ACHN (cell line): ENCODE measurements at regions not wholly inside any gene's neighbourhood (a gene's known extent, or its start where the extent isn't known, plus 50 kb on each side); places are given as distances from the start of the nearest gene placed in this dataset.
A peak's percentile ranks its signal among the peaks of the same experiment; 100 is the strongest.

ENCODE experiments used
- DNase-seq: peaks from one replicate; pipeline ENCODE4 v3.0.0-alpha.2; 2015
- in situ Hi-C: cut with HindIII; loops from 2 replicates; pipeline ENCODE4 v1.10.0; 2017; ENCODE audit warnings: low sequenced_read_pairs, low pct_ligation_motif_present, low pct_unique_long_range_greater_than_20kb

GRCh38 chr1:157193702-157194391 is 55.7 kb upstream of the ETV3 start:
- in situ Hi-C loops, result no loop called here

GRCh38 chr1:157193219-157193618 is 55.0 kb upstream of the ETV3 start:
- in situ Hi-C loops, result no loop called here
- DNase-seq, result no peak

More at GRCh38 chr1:157193702-157194391, 55.7 kb upstream of the ETV3 start:
- DNase-seq, result peak; percentile 67

GRCh38 chr1:157189986-157190982 is 52.1 kb upstream of the ETV3 start:
- in situ Hi-C loops, result no loop called here
- no peak for DNase-seq

- in situ Hi-C loops, result no loop called here
- DNase-seq, result no peak
Observed at GRCh38 chr1:157189096-157189495, 50.9 kb upstream of the ETV3 start.
